Neural progenitor cell (in vitro differentiated cells): ENCODE measurements at regions not wholly inside any gene's neighbourhood (a gene's known extent, or its start where the extent isn't known, plus 50 kb on each side); places are given as distances from the start of the nearest gene placed in this dataset.
A peak's percentile ranks its signal among the peaks of the same experiment; 100 is the strongest.

Experiments
- DNase-seq: peaks from one replicate; pipeline ENCODE4 v3.0.0-alpha.2; 2016; ENCODE audit warnings: low spot score
- H2AFZ ChIP-seq: fragments of 200-600 bp; sonication (generic); replicated peaks from 2 replicates; pipeline ENCODE4 v1.6.1; 2016; ENCODE audit warnings: antibody characterized with exemption
- H3F3A ChIP-seq: fragments of 200-600 bp; sonication (generic); 2 replicates; pipeline ENCODE4 v1.6.1; 2016; ENCODE audit warnings: antibody characterized with exemption, low read depth
- H3K27ac ChIP-seq: fragments of 200-600 bp; sonication (generic); 2 replicates; pipeline ENCODE4 v1.5.1; 2016; ENCODE audit warnings: mild to moderate bottlenecking
- H3K27me3 ChIP-seq: fragments of 200-600 bp; sonication (generic); 2 replicates; pipeline ENCODE4 v1.6.1; 2016; ENCODE audit warnings: mild to moderate bottlenecking, moderate library complexity
- H3K36me3 ChIP-seq: fragments of 200-600 bp; sonication (generic); 2 replicates; pipeline ENCODE4 v1.5.1; 2016
- H3K4me1 ChIP-seq: fragments of 200-600 bp; sonication (generic); 2 replicates; pipeline ENCODE4 v1.6.1; 2016; ENCODE audit warnings: mixed run types
- H3K4me2 ChIP-seq: fragments of 200-600 bp; sonication (generic); 2 replicates; pipeline ENCODE4 v1.6.1; 2016
- H3K4me3 ChIP-seq: fragments of 200-600 bp; sonication (generic); 2 replicates; pipeline ENCODE4 v1.5.1; 2016
- H3K79me2 ChIP-seq: fragments of 200-600 bp; sonication (generic); 2 replicates; pipeline ENCODE4 v1.6.1; 2016; ENCODE audit warnings: low read depth
- H3K9ac ChIP-seq: fragments of 200-600 bp; sonication (generic); 2 replicates; pipeline ENCODE4 v1.6.1; 2016
- H3K9me3 ChIP-seq: fragments of 200-600 bp; sonication (generic); 2 replicates; pipeline ENCODE4 v1.5.1; 2016; ENCODE audit warnings: low read depth
- H4K20me1 ChIP-seq: fragments of 200-600 bp; sonication (generic); 2 replicates; pipeline ENCODE4 v1.6.1; 2016; ENCODE audit warnings: low read depth
- H3K27ac Mint-ChIP-seq: 3 replicates; pipeline ENCODE4 v1.8.0; 2021; ENCODE audit warnings: mixed read lengths
- H3K27me3 Mint-ChIP-seq: 2 replicates; pipeline ENCODE4 v1.8.0; 2022; ENCODE audit warnings: low read depth, mild to moderate bottlenecking, inconsistent platforms, moderate library complexity, mixed read lengths; ENCODE audit not compliant: insufficient read depth
- H3K36me3 Mint-ChIP-seq: 3 replicates; pipeline ENCODE4 v1.8.0; 2021; ENCODE audit warnings: mixed read lengths
- H3K4me1 Mint-ChIP-seq: 3 replicates; pipeline ENCODE4 v1.8.0; 2021; ENCODE audit warnings: mixed read lengths
- H3K4me3 Mint-ChIP-seq: 3 replicates; pipeline ENCODE4 v1.8.0; 2021; ENCODE audit warnings: mild to moderate bottlenecking, moderate library complexity, mixed read lengths
- H3K9me3 Mint-ChIP-seq: 3 replicates; pipeline ENCODE4 v1.8.0; 2020; ENCODE audit warnings: mixed read lengths
- CTCF ChIP-seq: fragments of 200-600 bp; sonication (generic); IDR thresholded peaks from 2 replicates; pipeline ENCODE4 v1.5.1; 2017; ENCODE audit warnings: antibody characterized with exemption, mild to moderate bottlenecking
- EZH2 ChIP-seq: fragments of 200-600 bp; sonication (generic); IDR thresholded peaks from 2 replicates; pipeline ENCODE4 v1.6.1; 2017; ENCODE audit warnings: antibody characterized with exemption, mild to moderate bottlenecking, moderate library complexity
- EZH2phosphoT487 ChIP-seq: fragments of 200-600 bp; sonication (generic); IDR thresholded peaks from 2 replicates; pipeline ENCODE4 v1.6.1; 2017; ENCODE audit warnings: antibody characterized with exemption

DNA sequence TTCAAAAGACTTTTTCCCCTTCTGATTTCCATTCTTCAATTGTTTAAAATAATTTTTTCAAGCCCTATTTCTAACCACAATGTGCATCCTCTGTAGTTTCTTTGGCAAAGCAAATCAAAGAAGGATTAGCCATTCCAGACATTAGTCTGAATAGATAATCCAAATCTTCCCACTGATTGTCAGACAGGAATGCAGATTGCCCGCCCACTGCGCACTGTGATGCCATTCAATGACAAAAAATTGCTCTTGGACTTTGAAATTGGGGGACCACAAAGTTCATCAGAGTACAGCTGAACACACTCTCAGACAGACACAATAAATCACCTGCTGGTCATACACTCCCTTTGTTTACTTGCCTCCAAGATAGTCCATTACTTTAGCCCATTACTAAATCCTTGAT lies 216.5 kb upstream of the DKK2 start:
- H3F3A ChIP-seq, result no peaks in the 10 kb centered on the region

GRCh38 chr4:107248571-107248970 lies 212.5 kb upstream of the DKK2 start:
- H3K36me3 ChIP-seq, result no peaks in the 10 kb centered on the region

More for the DNA sequence above, 216.5 kb upstream of the DKK2 start:
- no peak overlapping the region for H3K4me2 ChIP-seq
- H3K9me3 ChIP-seq, result no peaks in the 10 kb centered on the region
- H4K20me1 ChIP-seq, result no peaks in the 10 kb centered on the region
- no peaks in the 10 kb centered on the region for H3K36me3 ChIP-seq
- no peaks in the 10 kb centered on the region for H3K79me2 ChIP-seq
- no peak overlapping the region for H3K27ac ChIP-seq
- Mint-ChIP-seq H3K4me1 (peaks cover 15% of the 10 kb centered on the region), H3K27me3 (no peaks in the 10 kb centered on the region), H3K9me3 (no peaks in the 10 kb centered on the region), H3K4me3 (no peak overlapping the region), H3K27ac (no peak overlapping the region), H3K36me3 (no peaks in the 10 kb centered on the region)
- H3K9ac ChIP-seq, result no peak overlapping the region
- H3K4me1 ChIP-seq, result no peaks in the 10 kb centered on the region
- no peak for TF ChIP-seq EZH2
- no peak for TF ChIP-seq EZH2phosphoT487
- TF ChIP-seq CTCF, result no peak
- H2AFZ ChIP-seq, result no peak overlapping the region
- H3K27me3 ChIP-seq, result no peaks in the 10 kb centered on the region
- no peak overlapping the region for H3K4me3 ChIP-seq
- DNase-seq, result peak; percentile 23

GRCh38 chr4:107247738-107248137 lies 211.6 kb upstream of the DKK2 start:
- no peaks in the 10 kb centered on the region for H3K9me3 Mint-ChIP-seq
- Histone ChIP-seq H3K27me3 (no peaks in the 10 kb centered on the region), H3K4me2 (no peak overlapping the region), H3K79me2 (no peaks in the 10 kb centered on the region), H3K36me3 (no peaks in the 10 kb centered on the region), H3K9ac (no peak overlapping the region), H3K4me3 (no peak overlapping the region), H3K4me1 (no peaks in the 10 kb centered on the region), H3F3A (no peaks in the 10 kb centered on the region), H2AFZ (no peak overlapping the region), H3K27ac (no peak overlapping the region), H3K9me3 (no peaks in the 10 kb centered on the region), H4K20me1 (no peaks in the 10 kb centered on the region)
- TF ChIP-seq CTCF (no peak), EZH2 (no peak), EZH2phosphoT487 (no peak)
- no peaks in the 10 kb centered on the region for H3K27me3 Mint-ChIP-seq
- H3K4me3 Mint-ChIP-seq, result no peak overlapping the region
- no peak overlapping the region for H3K27ac Mint-ChIP-seq
- no peaks in the 10 kb centered on the region for H3K36me3 Mint-ChIP-seq
- no peak for DNase-seq
- H3K4me1 Mint-ChIP-seq, result peaks cover 18% of the 10 kb centered on the region

More at GRCh38 chr4:107248571-107248970, 212.5 kb upstream of the DKK2 start:
- no peaks in the 10 kb centered on the region for H3K27me3 ChIP-seq
- Mint-ChIP-seq H3K27me3 (no peaks in the 10 kb centered on the region), H3K27ac (no peak overlapping the region), H3K36me3 (no peaks in the 10 kb centered on the region), H3K9me3 (no peaks in the 10 kb centered on the region), H3K4me1 (peaks cover 16% of the 10 kb centered on the region), H3K4me3 (no peak overlapping the region)
- H3K4me2 ChIP-seq, result no peak overlapping the region
- H4K20me1 ChIP-seq, result no peaks in the 10 kb centered on the region
- H3K79me2 ChIP-seq, result no peaks in the 10 kb centered on the region
- no peak overlapping the region for H2AFZ ChIP-seq
- H3K9ac ChIP-seq, result no peak overlapping the region
- H3K4me3 ChIP-seq, result no peak overlapping the region
- no peaks in the 10 kb centered on the region for H3F3A ChIP-seq
- no peaks in the 10 kb centered on the region for H3K9me3 ChIP-seq
- no peaks in the 10 kb centered on the region for H3K4me1 ChIP-seq
- TF ChIP-seq EZH2phosphoT487 (no peak), EZH2 (no peak), CTCF (no peak)
- H3K27ac ChIP-seq, result no peak overlapping the region
- no peak for DNase-seq

DNA sequence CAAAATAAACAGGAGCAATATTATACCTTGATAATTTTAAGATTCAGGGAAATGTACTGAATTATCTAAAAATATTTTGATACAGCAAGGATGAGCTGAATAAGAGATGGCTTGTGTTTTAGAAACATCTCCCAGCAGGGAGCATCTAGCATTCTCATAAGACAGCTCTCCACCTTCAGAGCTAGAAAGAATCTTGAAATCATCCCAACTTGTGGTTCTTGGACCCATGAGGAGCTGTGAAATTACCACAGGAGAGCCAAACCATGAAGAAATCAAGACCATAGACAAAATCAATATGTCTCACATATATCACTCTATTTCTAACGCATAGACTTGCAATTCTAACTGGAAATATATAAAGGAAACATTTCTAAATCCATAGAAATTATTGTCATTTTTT lies 210.6 kb upstream of the DKK2 start:
- no peak for DNase-seq
- H3K9me3 ChIP-seq, result no peaks in the 10 kb centered on the region
- no peaks in the 10 kb centered on the region for H3K4me1 ChIP-seq
- no peaks in the 10 kb centered on the region for H3K36me3 ChIP-seq
- H2AFZ ChIP-seq, result no peak overlapping the region
- no peaks in the 10 kb centered on the region for H3F3A ChIP-seq
- H3K9me3 Mint-ChIP-seq, result no peaks in the 10 kb centered on the region
- H3K4me2 ChIP-seq, result no peak overlapping the region
- H3K27ac Mint-ChIP-seq, result no peak overlapping the region
- no peak overlapping the region for H3K4me3 Mint-ChIP-seq
- peaks cover 9% of the 10 kb centered on the region for H3K4me1 Mint-ChIP-seq
- H3K27me3 Mint-ChIP-seq, result no peaks in the 10 kb centered on the region
- H3K9ac ChIP-seq, result no peak overlapping the region
- H4K20me1 ChIP-seq, result no peaks in the 10 kb centered on the region
- no peaks in the 10 kb centered on the region for H3K27me3 ChIP-seq
- H3K36me3 Mint-ChIP-seq, result no peaks in the 10 kb centered on the region
- H3K4me3 ChIP-seq, result no peak overlapping the region
- TF ChIP-seq CTCF (no peak), EZH2phosphoT487 (no peak), EZH2 (no peak)
- no peak overlapping the region for H3K27ac ChIP-seq
- no peaks in the 10 kb centered on the region for H3K79me2 ChIP-seq
